ENCODE measurements at regions not wholly inside any gene's neighbourhood (a gene's known extent, or its start where the extent isn't known, plus 50 kb on each side); places are given as distances from the start of the nearest gene placed in this dataset.

DNA sequence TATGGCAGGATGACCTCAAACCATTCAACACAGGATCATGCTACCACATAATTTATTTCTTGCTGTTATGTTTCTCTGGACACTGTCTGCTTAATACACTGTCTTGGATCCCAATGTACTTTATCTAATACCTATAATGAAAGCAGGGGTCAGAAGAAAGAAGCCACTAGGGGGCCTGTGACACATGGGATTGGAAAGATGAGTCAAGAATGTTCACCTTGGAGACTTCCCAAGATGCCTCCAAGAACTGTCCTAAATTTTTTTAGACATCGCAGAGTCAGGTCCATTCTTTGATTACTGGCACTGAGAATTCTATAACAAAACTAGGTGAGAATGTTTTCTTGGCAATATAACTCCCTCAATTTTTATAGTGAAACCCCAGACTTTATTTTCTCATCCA lies 305.8 kb upstream of the SMARCA2 start:
- TF ChIP-seq, protein P1, sequence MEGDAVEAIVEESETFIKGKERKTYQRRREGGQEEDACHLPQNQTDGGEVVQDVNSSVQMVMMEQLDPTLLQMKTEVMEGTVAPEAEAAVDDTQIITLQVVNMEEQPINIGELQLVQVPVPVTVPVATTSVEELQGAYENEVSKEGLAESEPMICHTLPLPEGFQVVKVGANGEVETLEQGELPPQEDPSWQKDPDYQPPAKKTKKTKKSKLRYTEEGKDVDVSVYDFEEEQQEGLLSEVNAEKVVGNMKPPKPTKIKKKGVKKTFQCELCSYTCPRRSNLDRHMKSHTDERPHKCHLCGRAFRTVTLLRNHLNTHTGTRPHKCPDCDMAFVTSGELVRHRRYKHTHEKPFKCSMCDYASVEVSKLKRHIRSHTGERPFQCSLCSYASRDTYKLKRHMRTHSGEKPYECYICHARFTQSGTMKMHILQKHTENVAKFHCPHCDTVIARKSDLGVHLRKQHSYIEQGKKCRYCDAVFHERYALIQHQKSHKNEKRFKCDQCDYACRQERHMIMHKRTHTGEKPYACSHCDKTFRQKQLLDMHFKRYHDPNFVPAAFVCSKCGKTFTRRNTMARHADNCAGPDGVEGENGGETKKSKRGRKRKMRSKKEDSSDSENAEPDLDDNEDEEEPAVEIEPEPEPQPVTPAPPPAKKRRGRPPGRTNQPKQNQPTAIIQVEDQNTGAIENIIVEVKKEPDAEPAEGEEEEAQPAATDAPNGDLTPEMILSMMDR (IDR thresholded peaks at IDR 0.05; ENCODE audit: borderline replicate concordance, extremely low read depth, low read length, poor library complexity, severe bottlenecking) = peak; percentile 46
- TF ChIP-seq EZH2 (IDR thresholded peaks at IDR 0.05; ENCODE audit: borderline replicate concordance, low read depth, low read length, severe bottlenecking) = no peak

Data from DND-41 (cell line).